RWPE2 (cell line): ENCODE measurements at regions not wholly inside any gene's neighbourhood (a gene's known extent, or its start where the extent isn't known, plus 50 kb on each side); places are given as distances from the start of the nearest gene placed in this dataset.

Experiments
- ATAC-seq: fragments of 200-7000 bp; cut with Tn5 transposase; 3 replicates; pipeline ENCODE4 v1.9.1; 2021; ENCODE audit warnings: low read depth
- DNase-seq: peaks from one replicate; pipeline ENCODE4 v3.0.0-alpha.2; 2020; ENCODE audit warnings: low spot score
- H3K27ac ChIP-seq: fragments of 450-650 bp; 2 replicates; pipeline ENCODE4 v1.5.1; 2017; ENCODE audit warnings: mild to moderate bottlenecking; ENCODE audit not compliant: poor library complexity, severe bottlenecking
- H3K27me3 ChIP-seq: fragments of 250-450 bp; sonication (Bioruptor Pico); 2 replicates; pipeline ENCODE4 v1.5.1; 2021; ENCODE audit warnings: mild to moderate bottlenecking, moderate library complexity; ENCODE audit not compliant: insufficient read depth, poor library complexity, severe bottlenecking
- H3K36me3 ChIP-seq: fragments of 250-450 bp; sonication (Bioruptor Pico); 2 replicates; pipeline ENCODE4 v1.5.1; 2020; ENCODE audit warnings: low read depth, mild to moderate bottlenecking, moderate library complexity
- H3K4me1 ChIP-seq: fragments of 250-450 bp; sonication (Bioruptor Pico); 2 replicates; pipeline ENCODE4 v1.5.1; 2021; ENCODE audit warnings: mild to moderate bottlenecking, moderate library complexity; ENCODE audit not compliant: insufficient read depth, poor library complexity, severe bottlenecking
- H3K4me3 ChIP-seq: fragments of 250-450 bp; sonication (Bioruptor Pico); 2 replicates; pipeline ENCODE4 v1.5.1; 2021; ENCODE audit warnings: mild to moderate bottlenecking, moderate library complexity; ENCODE audit not compliant: severe bottlenecking
- H3K9me3 ChIP-seq: fragments of 250-450 bp; sonication (Bioruptor Pico); 2 replicates; pipeline ENCODE4 v1.5.1; 2021; ENCODE audit warnings: mild to moderate bottlenecking, moderate library complexity; ENCODE audit not compliant: severe bottlenecking
- CTCF ChIP-seq: fragments of 450-650 bp; IDR thresholded peaks from one replicate; pipeline ENCODE4 v1.5.1; 2017; ENCODE audit warnings: mild to moderate bottlenecking, moderate library complexity; ENCODE audit not compliant: poor library complexity, severe bottlenecking

- no peak for TF ChIP-seq CTCF
- no peak overlapping the region for H3K4me3 ChIP-seq
- no peaks in the 10 kb centered on the region for H3K27me3 ChIP-seq
- no peaks in the 10 kb centered on the region for H3K9me3 ChIP-seq
- H3K4me1 ChIP-seq, result no peaks in the 10 kb centered on the region
- DNase-seq (no peak), ATAC-seq (no peak)
- no peaks in the 10 kb centered on the region for H3K36me3 ChIP-seq
- H3K27ac ChIP-seq, result no peak overlapping the region
Observed at GRCh38 chr4:40698733-40699132, 51.0 kb upstream of the NSUN7 start.

GRCh38 chr4:40699648-40700047 lies 50.1 kb upstream of the NSUN7 start:
- Histone ChIP-seq H3K4me3 (no peak overlapping the region), H3K27ac (no peak overlapping the region), H3K9me3 (no peaks in the 10 kb centered on the region), H3K27me3 (no peaks in the 10 kb centered on the region), H3K4me1 (no peaks in the 10 kb centered on the region), H3K36me3 (no peaks in the 10 kb centered on the region)
- TF ChIP-seq CTCF, result no peak
- ATAC-seq (no peak), DNase-seq (no peak)
